ENCODE measurements at regions not wholly inside any gene's neighbourhood (a gene's known extent, or its start where the extent isn't known, plus 50 kb on each side); places are given as distances from the start of the nearest gene placed in this dataset.

DNA sequence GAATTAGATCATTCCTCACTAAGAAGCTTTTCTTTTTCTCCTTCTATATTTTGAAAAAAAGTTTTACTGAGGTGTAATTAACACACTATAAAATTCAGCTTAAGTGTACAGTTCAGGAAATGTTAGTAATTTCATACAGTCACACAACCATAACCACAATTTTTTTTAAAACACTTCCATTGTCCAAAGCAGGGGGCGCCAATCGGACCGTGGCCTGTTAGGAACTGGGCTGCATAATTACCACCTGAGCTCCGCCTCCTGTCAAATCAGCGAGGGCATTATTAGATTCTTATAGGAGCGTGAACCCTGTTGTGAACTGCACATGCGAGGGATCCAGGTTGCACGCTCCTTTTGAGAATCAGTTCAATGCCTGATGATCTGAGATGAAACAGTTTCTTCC, 427.1 kb downstream of the TFEC start:
- TF ChIP-seq EZH2 (IDR thresholded peaks at IDR 0.05) (no peak), EZH2phosphoT487 (IDR thresholded peaks at IDR 0.05) (no peak)
- TF ChIP-seq, protein P1, sequence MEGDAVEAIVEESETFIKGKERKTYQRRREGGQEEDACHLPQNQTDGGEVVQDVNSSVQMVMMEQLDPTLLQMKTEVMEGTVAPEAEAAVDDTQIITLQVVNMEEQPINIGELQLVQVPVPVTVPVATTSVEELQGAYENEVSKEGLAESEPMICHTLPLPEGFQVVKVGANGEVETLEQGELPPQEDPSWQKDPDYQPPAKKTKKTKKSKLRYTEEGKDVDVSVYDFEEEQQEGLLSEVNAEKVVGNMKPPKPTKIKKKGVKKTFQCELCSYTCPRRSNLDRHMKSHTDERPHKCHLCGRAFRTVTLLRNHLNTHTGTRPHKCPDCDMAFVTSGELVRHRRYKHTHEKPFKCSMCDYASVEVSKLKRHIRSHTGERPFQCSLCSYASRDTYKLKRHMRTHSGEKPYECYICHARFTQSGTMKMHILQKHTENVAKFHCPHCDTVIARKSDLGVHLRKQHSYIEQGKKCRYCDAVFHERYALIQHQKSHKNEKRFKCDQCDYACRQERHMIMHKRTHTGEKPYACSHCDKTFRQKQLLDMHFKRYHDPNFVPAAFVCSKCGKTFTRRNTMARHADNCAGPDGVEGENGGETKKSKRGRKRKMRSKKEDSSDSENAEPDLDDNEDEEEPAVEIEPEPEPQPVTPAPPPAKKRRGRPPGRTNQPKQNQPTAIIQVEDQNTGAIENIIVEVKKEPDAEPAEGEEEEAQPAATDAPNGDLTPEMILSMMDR (IDR thresholded peaks at IDR 0.05), result peak; percentile 39
